Muscle layer of colon (tissue), 2 donors: ENCODE measurements at regions not wholly inside any gene's neighbourhood (a gene's known extent, or its start where the extent isn't known, plus 50 kb on each side); places are given as distances from the start of the nearest gene placed in this dataset.

Experiments used
- H3K27ac ChIP-seq: one replicate; pipeline ENCODE4 v1.7.0; 2013; ENCODE audit warnings: low read depth, mild to moderate bottlenecking, low read length, moderate library complexity
- H3K27me3 ChIP-seq, 2 donors: one replicate each; pipeline ENCODE4 v1.7.0; 2013; ENCODE audit warnings: low read length in 2 of 2, mild to moderate bottlenecking in 2 of 2; ENCODE audit not compliant: insufficient read depth in 2 of 2, control insufficient read depth in 1 of 2
- H3K36me3 ChIP-seq: one replicate; pipeline ENCODE4 v1.7.0; 2013; ENCODE audit warnings: mild to moderate bottlenecking, low read length; ENCODE audit not compliant: insufficient read depth
- H3K4me1 ChIP-seq: one replicate; pipeline ENCODE4 v1.7.0; 2013; ENCODE audit warnings: mild to moderate bottlenecking, low read length; ENCODE audit not compliant: insufficient read depth
- H3K4me3 ChIP-seq, 2 donors: one replicate each; pipeline ENCODE4 v1.7.0; 2013; ENCODE audit warnings: low read length in 2 of 2, low read depth in 1 of 2, mild to moderate bottlenecking in 1 of 2, moderate library complexity in 1 of 2
- H3K9ac ChIP-seq: one replicate; pipeline ENCODE4 v1.7.0; 2013; ENCODE audit warnings: low read length
- H3K9me3 ChIP-seq: one replicate; pipeline ENCODE4 v1.7.0; 2013; ENCODE audit warnings: mild to moderate bottlenecking, low read length
- donor health status: abdominal sarcoma.
- donor health status: Adenocarcinoma of cecum.

DNA sequence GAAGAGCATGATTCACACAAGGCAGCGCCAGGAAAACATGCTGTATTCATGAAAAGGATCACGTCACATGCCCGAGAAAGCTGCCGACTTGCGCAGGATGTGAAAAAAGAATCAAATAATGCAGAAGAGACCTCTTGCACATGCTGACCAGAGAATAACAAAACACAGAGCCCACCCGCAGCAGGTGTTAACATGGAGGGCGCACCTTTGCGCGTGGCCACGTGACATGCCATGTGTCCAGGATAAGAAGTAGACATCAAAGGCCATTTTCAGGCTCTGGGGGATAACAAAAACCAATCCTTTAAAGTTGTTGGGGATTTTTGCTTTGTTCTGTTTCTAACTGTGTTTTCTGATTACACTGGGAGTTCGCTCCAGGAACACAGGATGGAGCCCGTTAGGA lies 1332.8 kb downstream of the ZPLD1 start:
- Histone ChIP-seq H3K9me3 (peaks cover 4% of the 10 kb centered on the region), H3K4me3 (no peak overlapping the region), H3K9ac (no peak overlapping the region), H3K4me1 (no peaks in the 10 kb centered on the region), H3K27ac (no peak overlapping the region), H3K36me3 (no peaks in the 10 kb centered on the region), H3K27me3 (no peaks in the 10 kb centered on the region)

DNA sequence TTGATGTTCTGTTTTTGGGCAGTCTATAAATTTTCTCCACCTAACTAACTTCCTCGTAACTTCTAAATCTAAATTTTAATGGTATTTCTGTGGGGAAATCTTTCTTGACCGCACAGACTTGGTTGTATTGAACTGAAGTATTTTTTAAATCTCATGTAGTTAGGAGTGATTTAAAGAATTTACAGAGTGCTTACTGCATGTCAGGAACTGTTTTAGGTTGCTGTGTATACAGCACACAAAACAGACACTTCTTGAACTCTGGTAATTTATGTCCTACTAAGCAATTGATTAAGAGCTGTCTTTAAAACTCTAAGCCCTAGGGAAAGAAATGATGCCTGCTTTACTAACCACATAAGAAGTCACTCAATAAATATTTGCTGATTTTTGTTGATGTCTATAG lies 1350.2 kb downstream of the ZPLD1 start:
- Histone ChIP-seq H3K4me1 (no peaks in the 10 kb centered on the region), H3K9ac (no peak overlapping the region), H3K27me3 (no peaks in the 10 kb centered on the region), H3K27ac (no peak overlapping the region), H3K9me3 (no peaks in the 10 kb centered on the region), H3K4me3 (no peak overlapping the region), H3K36me3 (no peaks in the 10 kb centered on the region)

DNA sequence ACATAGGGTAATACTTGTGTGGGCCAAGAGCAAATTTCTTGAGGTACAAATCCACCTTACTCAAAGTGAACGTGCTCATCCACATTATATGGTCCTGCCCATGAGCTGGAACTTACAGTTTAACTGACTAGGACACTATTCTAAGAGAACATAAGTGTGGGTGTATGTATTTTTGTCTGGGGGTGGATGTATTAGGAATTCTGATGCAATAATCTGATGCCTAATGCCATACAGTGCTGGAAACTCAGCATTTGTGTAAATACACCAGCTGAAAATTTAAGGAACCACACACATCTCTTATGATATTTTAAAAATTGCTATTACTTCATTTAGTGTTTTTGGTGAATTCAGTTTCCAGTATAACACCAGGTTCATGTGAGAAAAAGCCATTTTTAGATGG lies 1350.7 kb downstream of the ZPLD1 start:
- no peak overlapping the region for H3K4me3 ChIP-seq
- H3K4me1 ChIP-seq = no peaks in the 10 kb centered on the region
- no peak overlapping the region for H3K9ac ChIP-seq
- no peak overlapping the region for H3K27ac ChIP-seq
- no peaks in the 10 kb centered on the region for H3K27me3 ChIP-seq
- no peaks in the 10 kb centered on the region for H3K9me3 ChIP-seq
- no peaks in the 10 kb centered on the region for H3K36me3 ChIP-seq

DNA sequence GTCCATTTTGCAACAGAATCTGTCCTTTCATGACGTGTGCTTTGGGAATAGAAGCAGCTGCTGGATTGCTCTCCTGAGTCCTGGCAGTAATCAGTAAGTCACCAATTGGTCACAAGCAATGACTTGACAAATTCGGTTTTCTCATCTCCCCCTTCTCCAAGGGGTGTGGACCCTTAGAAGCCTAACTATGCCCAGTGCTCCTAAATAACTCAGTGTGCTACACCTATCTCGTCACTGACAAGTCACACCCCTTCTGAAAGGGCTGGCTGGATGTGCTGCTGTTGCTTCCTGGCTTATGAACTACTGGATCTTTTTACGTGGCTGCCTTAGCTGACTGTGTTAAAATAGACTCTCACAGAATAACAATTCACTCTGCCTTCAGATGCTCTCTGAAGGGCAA lies 1351.5 kb downstream of the ZPLD1 start:
- Histone ChIP-seq H3K4me3 (no peak overlapping the region), H3K9me3 (no peaks in the 10 kb centered on the region), H3K27me3 (no peaks in the 10 kb centered on the region), H3K4me1 (no peaks in the 10 kb centered on the region), H3K9ac (no peak overlapping the region), H3K36me3 (no peaks in the 10 kb centered on the region), H3K27ac (no peak overlapping the region)

DNA sequence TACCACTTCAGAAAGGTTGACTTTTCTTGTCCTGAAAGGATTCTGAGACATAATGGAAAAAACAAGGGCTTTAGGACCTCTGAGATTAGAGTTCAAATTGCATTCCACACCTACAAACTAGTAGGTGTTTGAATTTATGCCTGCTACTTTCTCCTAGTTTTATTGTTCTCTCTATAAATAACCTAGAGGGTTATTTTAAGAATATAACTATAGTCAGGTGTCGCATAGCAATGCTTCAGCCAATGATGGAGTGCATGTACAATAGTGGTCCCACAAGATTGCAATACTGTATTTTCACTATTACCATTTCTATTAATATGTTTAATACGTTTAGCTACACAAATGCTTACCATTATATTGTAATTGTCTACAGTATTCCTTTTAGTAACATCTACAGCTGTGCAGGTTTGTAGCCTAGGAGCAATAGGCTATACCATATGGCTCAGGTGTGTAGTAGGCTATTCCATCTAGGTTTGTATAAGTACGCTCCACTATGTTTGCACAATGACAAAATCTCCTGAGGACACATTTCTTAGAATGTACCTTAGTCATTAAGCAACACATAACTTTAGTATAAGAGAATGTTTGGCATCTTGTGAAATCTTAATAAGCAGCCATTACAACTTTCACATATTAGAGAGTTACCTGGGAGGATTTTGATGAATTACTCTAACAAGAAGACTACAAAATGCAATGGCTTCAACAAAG lies 1352.5 kb downstream of the ZPLD1 start:
- H3K9ac ChIP-seq = no peak overlapping the region

DNA sequence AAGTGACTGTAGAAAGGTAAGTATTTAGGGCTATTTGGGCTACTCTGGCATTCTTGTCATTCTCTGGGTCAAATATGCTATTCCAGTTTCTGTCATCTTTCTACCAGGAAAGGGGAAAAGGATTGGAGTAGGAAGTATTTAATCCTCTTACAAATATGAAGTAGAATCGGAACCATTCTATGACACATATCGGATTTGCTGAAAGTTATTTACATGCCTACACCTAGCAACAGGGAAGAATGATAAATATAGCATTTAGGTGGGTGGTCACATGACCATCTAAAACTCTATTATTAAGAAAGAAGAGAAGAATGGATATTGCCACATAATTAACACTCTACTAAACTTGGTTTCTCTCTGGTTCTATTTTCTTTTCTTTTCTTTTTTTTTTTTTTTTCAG lies 1353.1 kb downstream of the ZPLD1 start:
- Histone ChIP-seq H3K4me1 (no peaks in the 10 kb centered on the region), H3K36me3 (no peaks in the 10 kb centered on the region), H3K9me3 (no peaks in the 10 kb centered on the region), H3K27ac (no peak overlapping the region), H3K27me3 (no peaks in the 10 kb centered on the region), H3K9ac (no peak overlapping the region), H3K4me3 (no peak overlapping the region)

More for the DNA sequence above, 1352.5 kb downstream of the ZPLD1 start:
- Histone ChIP-seq H3K4me1 (no peaks in the 10 kb centered on the region), H3K9me3 (no peaks in the 10 kb centered on the region), H3K27me3 (no peaks in the 10 kb centered on the region), H3K27ac (no peak overlapping the region), H3K4me3 (no peak overlapping the region), H3K36me3 (no peaks in the 10 kb centered on the region)

DNA sequence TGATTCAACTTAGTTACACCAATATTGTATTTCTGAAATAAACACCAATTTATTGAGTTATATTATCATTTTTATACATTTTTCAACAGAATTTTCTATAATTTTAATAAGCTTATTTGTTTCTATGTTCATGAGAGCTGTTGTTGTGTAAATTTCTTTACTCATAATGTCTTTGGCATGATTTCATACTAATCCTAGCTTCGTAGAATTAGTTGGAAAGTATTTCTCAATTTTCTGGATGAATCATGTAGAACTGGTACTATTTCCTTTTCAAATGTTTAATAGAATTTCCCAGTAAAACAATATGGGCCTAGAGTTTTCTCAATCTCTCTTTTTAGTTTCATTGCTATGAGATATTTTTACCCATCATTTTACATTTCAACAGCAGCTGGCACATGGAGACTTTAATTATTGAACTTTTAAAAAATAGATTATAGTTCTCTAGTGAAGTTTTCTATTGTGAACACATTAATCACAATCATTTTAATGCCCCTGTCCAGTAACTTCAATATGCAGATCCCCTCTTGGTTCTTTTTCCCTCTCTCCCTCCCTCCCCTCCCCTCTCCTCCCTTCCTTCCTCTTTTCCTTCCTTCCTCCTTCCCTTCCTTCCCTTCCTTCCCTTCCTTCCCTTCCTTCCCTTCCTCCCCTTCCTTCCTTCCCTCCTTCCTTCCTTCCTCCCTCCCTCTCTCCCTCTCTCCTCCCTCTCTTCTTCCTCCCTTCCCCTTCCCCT lies 1357.1 kb downstream of the ZPLD1 start:
- no peak overlapping the region for H3K9ac ChIP-seq
- H3K27me3 ChIP-seq = no peaks in the 10 kb centered on the region
- no peak overlapping the region for H3K4me3 ChIP-seq
- H3K36me3 ChIP-seq = no peaks in the 10 kb centered on the region
- H3K27ac ChIP-seq = no peak overlapping the region
- no peaks in the 10 kb centered on the region for H3K4me1 ChIP-seq
- no peaks in the 10 kb centered on the region for H3K9me3 ChIP-seq

DNA sequence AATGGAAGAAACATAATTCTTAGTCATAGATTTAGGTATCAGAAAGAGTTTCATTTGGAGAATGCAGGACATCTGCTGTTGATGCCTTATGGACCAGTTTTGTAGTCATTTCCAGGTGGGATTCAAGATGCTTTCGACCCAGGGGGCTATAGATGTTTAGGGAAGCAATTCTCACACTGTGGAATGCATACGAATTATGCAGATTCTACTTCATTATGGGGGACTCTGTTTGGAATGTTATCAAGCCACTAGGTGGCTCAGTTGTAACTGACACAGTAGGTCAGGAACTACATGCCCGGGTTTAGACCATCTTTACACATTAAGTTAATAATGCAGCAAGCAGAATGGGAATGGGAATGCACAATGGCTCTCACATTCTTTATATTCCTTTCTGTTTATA lies 1359.8 kb downstream of the ZPLD1 start:
- Histone ChIP-seq H3K4me1 (no peaks in the 10 kb centered on the region), H3K4me3 (no peak overlapping the region), H3K27ac (no peak overlapping the region), H3K9ac (no peak overlapping the region), H3K9me3 (no peaks in the 10 kb centered on the region), H3K27me3 (no peaks in the 10 kb centered on the region), H3K36me3 (no peaks in the 10 kb centered on the region)

DNA sequence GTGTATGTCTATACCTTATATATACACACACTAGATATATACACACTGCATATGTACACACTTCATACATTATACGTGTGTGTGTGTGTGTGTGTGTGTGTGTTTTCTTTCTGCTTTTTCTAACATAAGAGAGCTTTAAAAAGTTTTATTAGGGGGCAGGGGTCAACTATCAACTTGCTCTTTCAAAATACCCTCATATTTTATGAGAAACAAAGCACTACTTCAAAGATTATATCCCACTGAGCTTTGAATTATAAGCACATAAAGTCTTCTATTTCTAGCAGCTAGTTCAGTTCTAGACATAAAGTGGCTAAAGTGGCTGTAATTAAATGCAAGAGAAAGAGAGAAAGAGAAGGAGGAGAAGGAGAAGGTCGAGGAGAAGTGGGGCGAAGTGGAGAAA lies 1361.3 kb downstream of the ZPLD1 start:
- H3K36me3 ChIP-seq = no peaks in the 10 kb centered on the region
- H3K9ac ChIP-seq = no peak overlapping the region
- H3K27ac ChIP-seq = no peak overlapping the region
- no peaks in the 10 kb centered on the region for H3K4me1 ChIP-seq
- H3K27me3 ChIP-seq = no peaks in the 10 kb centered on the region
- H3K9me3 ChIP-seq = no peaks in the 10 kb centered on the region
- no peak overlapping the region for H3K4me3 ChIP-seq

DNA sequence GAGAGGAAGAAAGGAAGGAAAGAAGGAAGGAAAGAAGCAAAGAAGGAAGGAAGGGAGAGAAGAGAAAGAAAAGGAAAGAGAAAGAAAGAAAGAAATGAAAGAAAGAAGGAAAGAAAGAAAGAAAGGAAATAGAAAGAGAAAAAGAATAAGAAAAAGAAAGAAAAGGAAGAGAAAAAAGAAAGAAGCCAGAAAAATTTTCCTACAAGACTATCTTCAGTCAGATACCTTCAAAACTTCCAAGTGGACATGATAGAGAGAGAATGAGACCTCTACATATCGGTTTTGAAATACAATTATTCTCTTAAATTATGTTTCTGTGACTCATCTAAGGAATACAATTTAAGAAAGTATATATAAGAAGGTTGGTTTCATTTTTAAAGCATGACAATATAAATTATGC lies 1369.0 kb downstream of the ZPLD1 start:
- Histone ChIP-seq H3K27ac (no peak overlapping the region), H3K27me3 (no peaks in the 10 kb centered on the region), H3K36me3 (no peaks in the 10 kb centered on the region), H3K4me1 (no peaks in the 10 kb centered on the region), H3K9ac (no peak overlapping the region), H3K4me3 (no peak overlapping the region), H3K9me3 (no peaks in the 10 kb centered on the region)

DNA sequence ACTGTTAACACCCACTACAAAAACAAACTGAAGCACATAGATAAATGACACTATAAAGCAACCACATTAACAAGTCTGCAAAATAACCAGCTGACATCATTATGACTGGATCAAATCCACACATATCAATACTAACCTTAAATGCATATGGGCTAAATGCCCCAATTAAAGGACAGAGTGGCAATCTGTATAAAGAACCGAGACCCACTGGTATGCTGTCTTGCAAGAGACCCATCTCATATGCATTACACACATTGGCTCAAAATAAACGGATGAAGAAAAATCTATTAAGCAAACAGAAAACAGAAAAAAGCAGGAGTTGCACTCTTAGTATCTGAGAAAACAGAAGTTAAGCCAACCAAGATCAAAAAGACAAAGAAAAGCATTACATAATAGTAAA lies 1375.4 kb downstream of the ZPLD1 start:
- no peaks in the 10 kb centered on the region for H3K9me3 ChIP-seq
- H3K4me1 ChIP-seq = no peaks in the 10 kb centered on the region
- H3K27me3 ChIP-seq = no peaks in the 10 kb centered on the region
- H3K36me3 ChIP-seq = no peaks in the 10 kb centered on the region
- H3K9ac ChIP-seq = no peak overlapping the region
- H3K4me3 ChIP-seq = no peak overlapping the region
- no peak overlapping the region for H3K27ac ChIP-seq

DNA sequence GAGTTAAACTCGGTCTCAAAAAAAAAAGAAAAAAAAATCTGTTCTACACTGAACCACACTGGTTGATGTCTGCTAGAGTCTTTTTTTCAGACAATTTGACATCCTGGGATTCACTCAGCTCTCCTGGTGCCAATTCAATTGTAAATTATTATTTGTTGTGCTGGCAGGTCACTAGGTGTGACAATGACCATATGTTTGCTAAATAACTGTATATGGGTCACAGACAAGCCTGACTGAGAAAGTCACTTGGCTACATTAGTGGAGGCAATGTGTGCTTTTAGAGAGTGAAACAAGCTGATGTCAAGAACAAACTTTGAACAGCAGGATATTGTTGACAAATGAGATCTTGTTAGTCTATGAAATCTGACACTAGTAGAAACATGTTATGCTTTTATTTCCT lies 1379.1 kb downstream of the ZPLD1 start:
- Histone ChIP-seq H3K27ac (no peak overlapping the region), H3K9ac (no peak overlapping the region), H3K36me3 (no peaks in the 10 kb centered on the region), H3K27me3 (no peaks in the 10 kb centered on the region), H3K4me1 (no peaks in the 10 kb centered on the region), H3K4me3 (no peak overlapping the region), H3K9me3 (no peaks in the 10 kb centered on the region)
